T-cell (primary cell): ENCODE measurements at regions not wholly inside any gene's neighbourhood (a gene's known extent, or its start where the extent isn't known, plus 50 kb on each side); places are given as distances from the start of the nearest gene placed in this dataset.

Experiments
- ATAC-seq, 4 experiments: fragments of 200-7000 bp in 3 of 4; fragments of 150-1000 bp in 1 of 4; cut with Tn5 transposase; replicated peaks in 1 of 4; 1 replicate in 3 of 4; 2 replicates in 1 of 4; pipeline ENCODE4 v1.10.0; 2021; ENCODE audit warnings: moderate library complexity in 3 of 4, mild to moderate bottlenecking in 2 of 4, moderate number of reproducible peaks in 1 of 4
- CTCF ChIA-PET, 2 donors: fragments of 300-600 bp; sonication (Branson Sonifier 250); formaldehyde crosslinking; loops; one replicate each; lab custom pipeline; 2022; ENCODE audit warnings: antibody characterized with exemption in 2 of 2; lab: Charles Lee
- POLR2A ChIA-PET, 2 donors: fragments of 300-600 bp; sonication (Branson Sonifier 250); formaldehyde crosslinking; loops; one replicate each; lab custom pipeline; 2022; ENCODE audit warnings: antibody characterized with exemption in 2 of 2; lab: Charles Lee
- DNase-seq, 35 experiments: peaks; one replicate each; pipeline versions ENCODE4 v3.0.0 to v3.0.0-alpha.2; 2013 to 2023
- H3K27ac ChIP-seq: one replicate; pipeline ENCODE4 v1.5.1; 2013; ENCODE audit warnings: low read length
- H3K27me3 ChIP-seq, 2 experiments: replicated peaks in 1 of 2; 1 replicate in 1 of 2; 2 replicates in 1 of 2; pipeline versions ENCODE4 v1.6.1 to v1.7.0; 2013; ENCODE audit warnings: low read length in 1 of 2, mixed read lengths in 1 of 2; ENCODE audit not compliant: control insufficient read depth in 2 of 2, insufficient read depth in 2 of 2; ENCODE audit errors: extremely low read depth in 1 of 2
- H3K36me3 ChIP-seq, 2 donors: 1 replicate in 1 of 2; 2 replicates in 1 of 2; pipeline versions ENCODE4 v1.6.1 to v1.7.0; 2013; ENCODE audit warnings: low read length in 1 of 2; ENCODE audit not compliant: control insufficient read depth in 2 of 2, insufficient read depth in 1 of 2; ENCODE audit errors: extremely low read depth in 1 of 2
- H3K4me1 ChIP-seq, 2 experiments: 1 replicate in 1 of 2; 2 replicates in 1 of 2; pipeline versions ENCODE4 v1.6.1 to v1.7.0; 2013; ENCODE audit warnings: low read length in 2 of 2, mixed read lengths in 1 of 2; ENCODE audit not compliant: insufficient read depth in 2 of 2, control insufficient read depth in 1 of 2; ENCODE audit errors: extremely low read depth in 1 of 2
- H3K4me3 ChIP-seq, 2 donors: 1 replicate in 1 of 2; 2 replicates in 1 of 2; pipeline versions ENCODE4 v1.5.1 to v1.7.0; 2013; ENCODE audit warnings: mild to moderate bottlenecking in 2 of 2, low read length in 1 of 2, moderate library complexity in 1 of 2; ENCODE audit not compliant: control insufficient read depth in 1 of 2; ENCODE audit errors: extremely low read depth in 1 of 2
- H3K9me3 ChIP-seq: 2 replicates; pipeline ENCODE4 v1.7.0; 2013
- H3K27ac Mint-ChIP-seq, 2 donors: one replicate each; pipeline ENCODE4 v1.8.0; 2020 to 2021; ENCODE audit warnings: mild to moderate bottlenecking in 2 of 2, mixed read lengths in 2 of 2
- H3K27me3 Mint-ChIP-seq, 2 donors: one replicate each; pipeline ENCODE4 v1.8.0; 2021 to 2022; ENCODE audit warnings: mixed read lengths in 2 of 2
- H3K36me3 Mint-ChIP-seq: one replicate; pipeline ENCODE4 v1.8.0; 2021; ENCODE audit warnings: mixed read lengths
- H3K4me1 Mint-ChIP-seq, 3 donors: one replicate each; pipeline ENCODE4 v1.8.0; 2020 to 2022; ENCODE audit warnings: mixed read lengths in 3 of 3, mild to moderate bottlenecking in 1 of 3
- H3K4me3 Mint-ChIP-seq, 3 donors: one replicate each; pipeline ENCODE4 v1.8.0; 2020 to 2022; ENCODE audit warnings: mild to moderate bottlenecking in 3 of 3, mixed read lengths in 3 of 3, moderate library complexity in 3 of 3
- H3K9me3 Mint-ChIP-seq, 3 donors: one replicate each; pipeline ENCODE4 v1.8.0; 2020 to 2022; ENCODE audit warnings: mixed read lengths in 3 of 3
- WGBS: methylation state at CpG from one replicate; pipeline ENCODE4 v1.1.5; 2013; ENCODE audit warnings: missing lambda C conversion rate; ENCODE audit not compliant: insufficient coverage; 5-methylcytosine and 5-hydroxymethylcytosine counted together

DNA sequence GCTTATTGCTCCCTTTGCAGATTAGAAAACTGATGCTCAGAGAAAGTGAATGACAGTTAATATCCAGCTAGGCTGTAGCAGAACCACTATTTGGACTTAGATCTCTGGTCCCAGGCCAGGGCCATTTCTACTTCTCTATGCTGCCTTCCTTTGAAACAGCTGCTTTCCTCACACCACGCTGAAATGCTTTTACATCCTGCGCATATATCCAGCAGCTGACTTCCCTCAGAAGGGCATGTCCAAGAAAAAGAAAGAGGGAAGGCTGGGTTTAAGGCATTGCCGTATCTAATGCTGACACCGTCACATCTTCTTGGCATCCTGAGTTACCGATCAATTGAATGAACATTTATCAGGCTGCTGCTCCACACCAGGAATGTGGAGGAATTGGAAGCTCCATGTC is 122.4 kb downstream of the UBE2U start:
- Histone ChIP-seq H3K4me3 (no peak overlapping the region), H3K9me3 (no peaks in the 10 kb centered on the region), H3K4me1 (no peaks in the 10 kb centered on the region), H3K27ac (no peak overlapping the region), H3K27me3 (peaks cover 0 to 12% of the 10 kb centered on the region in 2 experiments), H3K36me3 (no peaks in the 10 kb centered on the region)
- H3K27ac Mint-ChIP-seq: no peak overlapping the region
- ChIA-PET CTCF (interaction anchor here in 1 of 2 donors (0.6 kb wide), 1 partner anchor 780 kb away, joined by 5 read pairs; no protein-coding TSS in a partner anchor), POLR2A (interaction anchor here in 1 of 2 donors (0.5 kb wide), 1 partner anchor 616 kb away, joined by 3 read pairs; no protein-coding TSS in a partner anchor)
- no peak for DNase-seq
- no CpG with 5 or more reads among the region's 5 CpGs for WGBS
- no peak for ATAC-seq
- no peaks in the 10 kb centered on the region for H3K9me3 Mint-ChIP-seq
- H3K27me3 Mint-ChIP-seq: peaks cover 7 to 18% of the 10 kb centered on the region in 2 donors
- no peaks in the 10 kb centered on the region for H3K4me1 Mint-ChIP-seq
- H3K36me3 Mint-ChIP-seq: no peaks in the 10 kb centered on the region
- H3K4me3 Mint-ChIP-seq: no peak overlapping the region

- no peak for DNase-seq
- WGBS: 89% methylated on average over 2 of the region's 2 CpGs
- no peaks in the 10 kb centered on the region for H3K9me3 Mint-ChIP-seq
- no peak overlapping the region for H3K4me3 ChIP-seq
- H3K9me3 ChIP-seq: no peaks in the 10 kb centered on the region
- ChIA-PET CTCF (no interaction called here), POLR2A (no interaction called here)
- peaks cover 7 to 20% of the 10 kb centered on the region in 2 donors for H3K27me3 Mint-ChIP-seq
- H3K27ac Mint-ChIP-seq: no peak overlapping the region
- no peaks in the 10 kb centered on the region for H3K4me1 ChIP-seq
- H3K27me3 ChIP-seq: peaks cover 0 to 12% of the 10 kb centered on the region in 2 experiments
- H3K36me3 Mint-ChIP-seq: no peaks in the 10 kb centered on the region
- H3K27ac ChIP-seq: no peak overlapping the region
- H3K36me3 ChIP-seq: no peaks in the 10 kb centered on the region
- no peaks in the 10 kb centered on the region for H3K4me1 Mint-ChIP-seq
- no peak for ATAC-seq
- H3K4me3 Mint-ChIP-seq: no peak overlapping the region
Observed at GRCh38 chr1:64327119-64327518, 123.7 kb downstream of the UBE2U start.

DNA sequence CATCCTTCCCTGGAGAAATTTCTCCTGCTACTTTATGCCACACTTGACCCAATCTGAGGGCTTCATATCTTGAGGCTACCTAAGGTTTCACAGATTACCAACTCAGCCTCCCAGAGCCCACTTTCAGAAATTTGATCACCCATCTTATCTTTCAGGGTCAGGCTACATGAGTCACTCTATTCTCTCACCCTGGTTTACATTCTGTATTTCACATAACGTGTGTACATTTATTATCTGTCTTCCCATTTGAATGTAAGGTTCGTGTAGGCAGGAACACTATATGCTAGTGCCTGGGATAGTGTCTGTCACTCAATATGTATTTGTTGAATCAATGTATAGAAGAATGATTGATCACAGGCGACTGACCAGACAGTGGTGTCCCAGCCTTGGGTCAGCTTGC is 124.8 kb downstream of the UBE2U start:
- Histone ChIP-seq H3K4me1 (no peaks in the 10 kb centered on the region), H3K9me3 (no peaks in the 10 kb centered on the region), H3K36me3 (no peaks in the 10 kb centered on the region), H3K4me3 (no peak overlapping the region), H3K27ac (no peak overlapping the region), H3K27me3 (peaks cover 0 to 12% of the 10 kb centered on the region in 2 experiments)
- DNase-seq: no peak
- no CpG with 5 or more reads among the region's 3 CpGs for WGBS
- ChIA-PET CTCF (no interaction called here), POLR2A (no interaction called here)
- Mint-ChIP-seq H3K9me3 (no peaks in the 10 kb centered on the region), H3K4me1 (no peaks in the 10 kb centered on the region), H3K27me3 (peaks cover 3 to 20% of the 10 kb centered on the region in 2 donors), H3K27ac (no peak overlapping the region), H3K4me3 (no peak overlapping the region), H3K36me3 (no peaks in the 10 kb centered on the region)
- ATAC-seq: no peak

DNA sequence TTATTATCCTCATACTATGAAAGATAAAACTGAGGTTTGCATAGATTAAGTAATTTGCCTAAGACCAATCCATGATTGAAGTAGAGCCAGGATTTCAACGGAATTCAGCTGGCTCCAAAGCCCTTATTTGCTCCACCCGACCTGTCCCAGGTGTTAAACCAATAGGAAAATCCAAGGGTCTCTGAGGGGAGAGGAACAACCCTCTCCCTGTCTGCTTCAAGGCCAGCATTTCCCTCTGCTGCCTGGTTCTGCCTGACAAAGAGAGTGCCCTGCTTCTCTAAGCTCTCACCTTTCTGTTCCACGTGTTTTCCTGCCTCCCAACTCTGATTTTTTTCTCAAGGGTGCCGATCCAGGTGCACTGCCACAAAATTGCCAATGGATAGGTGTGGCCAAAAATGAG is 127.4 kb downstream of the UBE2U start:
- no peak overlapping the region for H3K27ac Mint-ChIP-seq
- H3K9me3 Mint-ChIP-seq: no peaks in the 10 kb centered on the region
- Histone ChIP-seq H3K27ac (no peak overlapping the region), H3K4me3 (no peak overlapping the region), H3K36me3 (no peaks in the 10 kb centered on the region), H3K9me3 (no peaks in the 10 kb centered on the region), H3K4me1 (no peaks in the 10 kb centered on the region), H3K27me3 (peaks cover 0 to 12% of the 10 kb centered on the region in 2 experiments)
- no peak overlapping the region for H3K4me3 Mint-ChIP-seq
- no peaks in the 10 kb centered on the region for H3K36me3 Mint-ChIP-seq
- ATAC-seq: no peak
- DNase-seq: no peak
- H3K4me1 Mint-ChIP-seq: no peaks in the 10 kb centered on the region
- CTCF ChIA-PET: no interaction called here
- peaks cover 2 to 18% of the 10 kb centered on the region in 2 donors for H3K27me3 Mint-ChIP-seq
- WGBS: 44% methylated on average over 3 of the region's 4 CpGs
- POLR2A ChIA-PET: no interaction called here

- Mint-ChIP-seq H3K4me3 (no peak overlapping the region), H3K36me3 (no peaks in the 10 kb centered on the region), H3K27ac (no peak overlapping the region), H3K9me3 (peaks cover 0 to 4% (median 0%) of the 10 kb centered on the region in 3 donors), H3K4me1 (no peaks in the 10 kb centered on the region), H3K27me3 (peaks cover 1 to 7% of the 10 kb centered on the region in 2 donors)
- ChIA-PET POLR2A (no interaction called here), CTCF (interaction anchor here in 1 of 2 donors (0.7 kb wide), 1 partner anchor 9 kb away, joined by 4 read pairs; no protein-coding TSS in a partner anchor)
- 62% methylated on average over 2 of the region's 4 CpGs for WGBS
- Histone ChIP-seq H3K27ac (no peak overlapping the region), H3K9me3 (no peaks in the 10 kb centered on the region), H3K27me3 (no peaks in the 10 kb centered on the region), H3K4me3 (no peak overlapping the region), H3K36me3 (no peaks in the 10 kb centered on the region), H3K4me1 (no peaks in the 10 kb centered on the region)
- ATAC-seq (no peak), DNase-seq (no peak)
Observed at GRCh38 chr1:64335636-64336035, 132.2 kb downstream of the UBE2U start.

DNA sequence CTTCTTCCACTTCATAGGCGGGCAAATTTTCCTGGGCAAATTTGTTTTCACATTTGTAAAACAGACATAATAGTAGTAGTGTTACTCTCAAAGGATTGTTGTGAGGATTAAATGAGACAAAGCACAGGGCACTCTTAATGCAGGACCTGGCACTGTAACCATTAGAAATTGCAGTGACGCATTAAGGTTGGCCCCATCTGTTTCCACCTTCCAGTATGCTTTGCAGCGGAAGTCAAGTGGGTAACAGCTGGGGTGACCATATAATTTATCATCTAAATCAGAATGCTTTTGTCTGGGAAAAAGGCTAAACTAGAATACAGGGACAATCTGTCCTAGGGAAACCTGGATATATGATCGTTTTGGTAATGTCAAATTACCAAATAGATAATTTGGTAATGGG is 132.5 kb upstream of the CACHD1 start:
- H3K27me3 ChIP-seq: no peaks in the 10 kb centered on the region
- Mint-ChIP-seq H3K9me3 (peaks cover 0 to 4% (median 0%) of the 10 kb centered on the region in 3 donors), H3K4me3 (no peak overlapping the region), H3K27me3 (peaks cover 1 to 4% of the 10 kb centered on the region in 2 donors), H3K4me1 (no peaks in the 10 kb centered on the region), H3K36me3 (no peaks in the 10 kb centered on the region), H3K27ac (no peak overlapping the region)
- WGBS: 60% methylated on average over 1 of the region's 4 CpGs
- H3K4me1 ChIP-seq: no peaks in the 10 kb centered on the region
- POLR2A ChIA-PET: no interaction called here
- no peak overlapping the region for H3K4me3 ChIP-seq
- no peaks in the 10 kb centered on the region for H3K9me3 ChIP-seq
- H3K27ac ChIP-seq: no peak overlapping the region
- ATAC-seq: no peak
- CTCF ChIA-PET: no interaction called here
- no peaks in the 10 kb centered on the region for H3K36me3 ChIP-seq
- DNase-seq: no peak

DNA sequence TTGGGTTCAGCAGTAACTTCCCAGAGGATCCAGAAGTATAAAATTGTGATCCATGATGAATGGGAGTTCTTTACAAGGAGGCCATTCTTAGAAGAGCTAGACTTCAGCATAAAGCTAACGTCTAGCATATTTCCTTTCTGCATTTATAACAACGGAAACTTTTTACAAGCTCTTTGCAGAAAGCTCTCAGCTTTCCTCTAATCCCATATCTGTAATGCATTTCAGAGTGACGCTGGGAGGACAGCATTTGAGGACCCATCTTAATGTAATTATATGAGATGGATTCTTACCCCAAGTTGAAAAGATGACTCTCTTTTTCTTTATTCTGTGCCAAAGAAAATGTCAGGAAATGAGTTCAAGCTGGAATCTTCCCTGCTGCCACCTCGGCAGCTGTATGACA is 132.0 kb upstream of the CACHD1 start:
- ATAC-seq (no peak), DNase-seq (no peak)
- WGBS: 60% methylated on average over 1 of the region's 4 CpGs
- H3K27me3 Mint-ChIP-seq: peaks cover 1 to 4% of the 10 kb centered on the region in 2 donors
- Histone ChIP-seq H3K27ac (no peak overlapping the region), H3K9me3 (no peaks in the 10 kb centered on the region), H3K4me1 (no peaks in the 10 kb centered on the region), H3K4me3 (no peak overlapping the region), H3K36me3 (no peaks in the 10 kb centered on the region), H3K27me3 (no peaks in the 10 kb centered on the region)
- H3K36me3 Mint-ChIP-seq: no peaks in the 10 kb centered on the region
- POLR2A ChIA-PET: no interaction called here
- H3K27ac Mint-ChIP-seq: no peak overlapping the region
- H3K4me3 Mint-ChIP-seq: no peak overlapping the region
- H3K4me1 Mint-ChIP-seq: no peaks in the 10 kb centered on the region
- CTCF ChIA-PET: no interaction called here
- H3K9me3 Mint-ChIP-seq: peaks cover 0 to 4% (median 0%) of the 10 kb centered on the region in 3 donors
